Right ventricle myocardium inferior (tissue), 1 donor: ENCODE measurements at regions not wholly inside any gene's neighbourhood (a gene's known extent, or its start where the extent isn't known, plus 50 kb on each side); places are given as distances from the start of the nearest gene placed in this dataset.
"Not testable (repeated sequence)": the region's sequence is repeated elsewhere in the genome, so short reads cannot be mapped to it uniquely, and the experiment has no call there.

Source experiments
- ATAC-seq: fragments of 200-7000 bp; cut with Tn5 transposase; one replicate; pipeline ENCODE4 v1.9.1; 2020; ENCODE audit warnings: mild to moderate bottlenecking, moderate library complexity
- DNase-seq: peaks from one replicate; pipeline ENCODE4 v3.0.0; 2021; ENCODE audit errors: missing footprints
- intact Hi-C: fragments of 100-400 bp; cut with DNase I; formaldehyde crosslinking; loops from one replicate; pipeline ENCODE4 v1.11.0; 2022
- donor health status: DM: no; HTN: yes; CAD: no; lungs with severe emphysema.

DNA sequence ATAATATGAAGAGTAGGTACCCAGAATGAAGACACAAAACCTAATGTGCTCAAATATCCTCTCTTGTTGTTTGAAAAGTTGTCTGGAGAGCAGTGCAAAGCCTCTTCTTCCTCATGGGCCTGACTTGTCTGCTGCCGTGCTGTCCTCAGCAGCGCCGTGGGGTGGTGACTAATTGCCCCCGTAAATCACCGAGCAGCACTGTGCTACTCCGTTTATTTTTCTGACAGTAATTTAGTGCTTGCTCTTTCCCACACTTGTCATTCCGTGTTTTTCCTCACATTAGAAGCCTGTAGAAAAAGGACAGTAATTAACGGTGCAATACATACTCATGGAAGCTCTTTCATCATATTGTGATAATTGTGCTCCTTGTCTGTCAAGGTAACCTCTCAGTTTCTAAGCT, 114.8 kb upstream of the BARHL2 start:
- intact Hi-C loops: no loop called here
- DNase-seq (no peak), ATAC-seq (no peak)

GRCh38 chr1:90826834-90827233, 109.7 kb upstream of the BARHL2 start:
- DNase-seq (no peak), ATAC-seq (no peak)
- intact Hi-C loops: no loop called here

GRCh38 chr1:90826024-90826423, 108.9 kb upstream of the BARHL2 start:
- intact Hi-C loops: no loop called here
- ATAC-seq (no peak), DNase-seq (no peak)

DNA sequence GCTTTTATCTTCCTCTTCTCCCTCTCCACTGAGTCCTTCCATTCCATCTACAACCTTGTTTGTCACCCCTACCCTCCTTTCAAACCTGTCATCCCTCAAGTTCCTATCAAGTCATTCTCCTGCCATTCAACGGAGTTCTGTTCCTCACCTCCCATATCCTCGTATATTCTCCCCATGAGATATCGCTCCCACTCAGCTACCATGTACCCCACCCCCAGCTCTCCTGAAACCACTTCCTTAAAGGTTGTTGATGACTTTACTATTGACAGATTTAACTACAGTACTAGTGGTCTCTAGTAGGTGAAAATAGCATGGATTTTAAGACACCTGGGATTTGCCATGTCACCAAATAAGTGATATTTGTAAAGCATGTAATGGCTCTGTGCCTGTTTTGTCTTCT, 107.4 kb upstream of the BARHL2 start:
- intact Hi-C loops: no loop called here
- no peak for ATAC-seq

GRCh38 chr1:90823686-90824085, 106.6 kb upstream of the BARHL2 start:
- intact Hi-C loops: no loop called here
- ATAC-seq (no peak), DNase-seq (no peak)

More for the DNA sequence above, 107.4 kb upstream of the BARHL2 start:
- DNase-seq: no peak

- ATAC-seq: no peak
- intact Hi-C loops: no loop called here
These were observed 104.8 kb upstream of the BARHL2 start for GRCh38 chr1:90821788-90822359.

GRCh38 chr1:90821152-90821787, 104.2 kb upstream of the BARHL2 start:
- no peak for DNase-seq
- intact Hi-C loops: no loop called here
- no peak for ATAC-seq

More at GRCh38 chr1:90821788-90822359, 104.8 kb upstream of the BARHL2 start:
- DNase-seq: no peak

DNA sequence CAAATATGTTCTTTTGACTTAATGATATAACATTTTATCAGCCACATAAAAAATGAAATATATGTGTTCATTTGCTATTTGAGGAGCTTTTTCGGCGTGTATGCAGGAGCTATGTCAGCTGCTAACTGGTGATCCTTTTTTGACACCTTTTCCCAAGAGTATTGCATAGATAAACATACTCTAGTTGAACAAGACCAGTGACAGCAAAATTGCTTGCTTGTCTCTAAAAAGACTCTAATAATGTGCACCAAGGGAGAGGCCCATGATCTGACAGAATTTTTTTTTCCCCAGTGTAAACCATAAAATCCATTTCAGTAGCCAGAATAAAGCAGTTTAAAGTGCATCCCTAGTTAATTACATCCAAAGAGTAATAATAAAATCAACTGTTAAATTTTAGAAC, 103.6 kb upstream of the BARHL2 start:
- intact Hi-C loops: no loop called here
- DNase-seq (no peak), ATAC-seq (no peak)

GRCh38 chr1:90817399-90817798, 100.3 kb upstream of the BARHL2 start:
- ATAC-seq (no peak), DNase-seq (no peak)

DNA sequence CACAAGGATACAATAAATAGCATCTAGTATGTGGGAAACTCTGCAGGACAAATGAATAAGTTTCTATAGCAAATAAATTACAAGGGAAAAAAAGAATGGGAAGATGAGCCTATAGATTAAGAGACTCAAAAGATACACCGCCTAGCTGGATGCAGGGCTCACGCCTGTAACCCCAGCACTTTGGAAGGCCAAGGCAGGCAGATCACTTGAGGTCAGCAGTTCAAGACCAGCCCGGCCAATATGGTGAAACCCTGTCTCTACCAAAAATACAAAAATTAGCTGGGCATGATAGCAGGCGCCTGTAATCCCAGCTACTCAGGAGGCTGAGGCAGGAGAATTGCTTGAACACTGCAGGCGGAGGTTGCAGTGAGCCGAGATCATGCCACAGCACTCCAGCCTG, 95.1 kb upstream of the BARHL2 start:
- intact Hi-C loops, ATAC-seq: not testable (repeated sequence)
- DNase-seq: peak; percentile 54

More at GRCh38 chr1:90817399-90817798, 100.3 kb upstream of the BARHL2 start:
- intact Hi-C loops: no loop called here

DNA sequence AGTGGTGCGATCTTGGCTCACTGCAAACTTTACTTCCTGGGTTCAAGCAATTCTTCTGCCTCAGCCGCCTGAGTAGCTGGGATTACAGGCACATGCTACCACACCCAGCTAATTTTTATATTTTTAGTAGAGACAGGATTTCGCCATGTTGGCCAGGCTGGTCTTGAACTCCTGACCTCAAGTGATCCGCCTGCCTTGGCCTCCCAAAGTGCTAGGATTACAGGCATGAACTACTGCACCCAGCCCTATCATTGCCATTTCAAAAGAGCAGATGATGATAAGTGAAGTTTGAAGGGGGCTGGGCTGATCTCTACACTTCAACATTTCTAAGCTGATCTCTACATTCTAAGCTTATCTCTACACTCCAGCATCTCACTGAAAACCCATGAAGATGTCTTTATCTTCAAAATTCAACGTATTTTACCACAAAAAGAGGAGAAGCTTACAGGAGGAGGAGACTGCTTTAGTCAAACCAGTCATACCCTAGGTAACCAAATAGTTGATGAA, 94.4 kb upstream of the BARHL2 start:
- intact Hi-C loops, ATAC-seq, DNase-seq: not testable (repeated sequence)

GRCh38 chr1:90810681-90811080, 93.6 kb upstream of the BARHL2 start:
- intact Hi-C loops: no loop called here
- ATAC-seq (no peak), DNase-seq (no peak)

DNA sequence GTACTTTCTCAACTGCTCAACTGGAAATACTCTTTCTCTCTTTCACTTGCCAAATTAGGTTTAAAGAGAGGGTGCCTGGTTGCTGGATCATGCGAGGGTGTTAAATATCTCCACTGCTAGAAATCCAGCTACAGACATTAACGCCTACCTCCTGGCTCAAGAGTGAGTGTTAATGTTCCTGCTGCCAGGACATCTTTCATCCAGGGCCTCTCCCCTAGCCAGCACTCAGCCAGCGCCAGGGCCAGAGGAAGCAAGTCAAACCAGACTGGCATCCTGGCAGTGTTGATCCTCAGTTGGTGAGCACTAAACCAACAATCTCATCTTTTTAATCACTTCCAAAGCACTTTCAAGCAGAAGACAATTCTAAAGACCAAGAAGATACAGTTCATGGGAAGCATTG, 92.9 kb upstream of the BARHL2 start:
- DNase-seq (no peak), ATAC-seq (no peak)
- intact Hi-C loops: no loop called here

DNA sequence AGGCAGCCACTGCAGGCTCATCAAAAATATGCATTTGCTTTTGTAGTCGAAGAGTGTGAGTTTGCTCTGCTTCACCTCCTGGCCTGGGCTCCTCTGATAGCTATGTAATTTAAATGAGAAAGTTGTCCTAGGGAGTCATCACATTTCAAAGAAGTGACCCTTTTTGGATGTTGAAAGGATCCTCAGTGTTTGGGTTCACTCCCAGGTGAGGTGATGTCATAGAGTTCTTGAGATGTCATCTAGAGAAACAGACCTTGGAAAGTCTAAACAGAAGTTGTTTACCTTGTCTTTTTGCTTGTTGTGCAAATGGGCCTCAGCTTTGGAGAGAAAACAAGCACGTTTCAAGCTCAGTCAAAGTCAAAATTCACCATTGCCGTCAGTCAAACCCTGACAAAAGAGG, 92.0 kb upstream of the BARHL2 start:
- no peak for DNase-seq
- intact Hi-C loops: no loop called here
- ATAC-seq: no peak

DNA sequence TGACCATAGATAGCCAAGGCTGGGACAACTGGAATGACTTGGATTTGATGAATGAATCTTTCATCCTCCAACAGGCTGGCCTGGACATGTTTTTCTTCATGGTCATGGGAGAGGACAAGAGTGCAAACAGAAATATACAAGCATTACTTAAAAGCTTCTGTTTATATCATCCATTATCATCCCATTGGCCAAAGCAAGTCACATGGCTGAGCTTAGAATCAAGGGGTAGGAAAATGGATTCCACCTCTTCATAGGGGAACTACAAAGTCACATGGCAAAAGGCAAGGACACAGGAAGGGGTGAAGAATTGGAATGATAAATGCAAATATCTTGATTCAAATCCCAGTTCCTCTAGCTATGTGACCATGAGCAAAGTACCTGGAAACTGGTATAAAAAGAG, 90.2 kb upstream of the BARHL2 start:
- ATAC-seq: no peak
- intact Hi-C loops: no loop called here
- no peak for DNase-seq

GRCh38 chr1:90802622-90803021, 85.5 kb upstream of the BARHL2 start:
- DNase-seq (no peak), ATAC-seq (no peak)
- intact Hi-C loops: no loop called here

GRCh38 chr1:90800012-90800717, 83.1 kb upstream of the BARHL2 start:
- intact Hi-C loops: no loop called here
- DNase-seq (no peak), ATAC-seq (no peak)

GRCh38 chr1:90799326-90799725, 82.2 kb upstream of the BARHL2 start:
- ATAC-seq (no peak), DNase-seq (no peak)
- intact Hi-C loops: no loop called here

DNA sequence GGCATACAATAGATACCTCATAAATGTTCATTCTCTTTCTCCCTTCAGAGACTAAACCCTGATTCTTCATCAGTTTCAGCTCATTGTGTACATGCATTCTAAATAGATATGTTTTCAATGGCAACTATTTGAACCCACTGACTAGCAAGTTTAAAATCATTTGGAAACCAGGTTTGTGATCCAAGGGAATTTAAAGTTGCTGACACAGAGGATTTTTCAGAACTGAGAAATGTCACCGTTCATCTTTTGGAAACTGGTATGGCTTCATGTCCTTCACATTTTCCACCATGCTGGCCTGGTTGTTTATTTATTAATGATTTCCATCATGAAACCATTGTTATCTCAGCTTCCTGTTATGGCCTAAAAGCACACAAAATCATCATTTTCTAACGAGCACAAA, 81.8 kb upstream of the BARHL2 start:
- DNase-seq: no peak
- intact Hi-C loops: no loop called here
- ATAC-seq: no peak

DNA sequence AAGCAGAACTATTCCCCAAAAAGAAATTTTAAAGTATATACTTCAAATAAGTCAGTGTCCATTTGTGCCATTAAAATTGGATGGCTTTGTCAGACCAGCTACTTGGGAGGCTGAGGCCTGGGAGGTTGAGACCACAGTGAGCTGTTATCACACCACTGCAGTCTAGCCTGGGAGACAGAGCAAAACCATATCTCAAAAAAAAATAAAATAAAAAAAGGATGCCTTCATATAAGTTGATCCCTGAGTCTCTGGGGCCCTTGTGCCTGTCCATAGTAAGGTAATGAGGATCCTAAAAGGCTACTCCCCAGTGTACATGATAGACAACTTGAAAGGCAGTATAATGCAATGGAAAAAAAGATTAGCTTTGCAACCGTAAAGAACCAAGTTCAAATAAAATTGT, 81.2 kb upstream of the BARHL2 start:
- no peak for ATAC-seq
- DNase-seq: no peak
- intact Hi-C loops: no loop called here
